ENCODE measurements at regions not wholly inside any gene's neighbourhood (a gene's known extent, or its start where the extent isn't known, plus 50 kb on each side); places are given as distances from the start of the nearest gene placed in this dataset.

GRCh38 chrX:4579480-4579879 is 866.0 kb upstream of the PRKX start:
- H3K27ac ChIP-seq (ENCODE audit: low read depth), result no peak overlapping the region
- no peaks in the 10 kb centered on the region for H4K20me1 ChIP-seq (replicated peaks; ENCODE audit: insufficient read depth)
- H3K36me3 ChIP-seq (ENCODE audit: insufficient read depth), result no peaks in the 10 kb centered on the region
- H3K27ac Mint-ChIP-seq, result no peak overlapping the region
- H3K4me1 ChIP-seq (ENCODE audit: insufficient read depth), result no peaks in the 10 kb centered on the region
- H3K9me2 ChIP-seq (ENCODE audit: insufficient read depth), result no peaks in the 10 kb centered on the region
- H3K4me3 Mint-ChIP-seq, result no peak overlapping the region
- no peak overlapping the region for H3K4me3 ChIP-seq
- H3F3A ChIP-seq (replicated peaks; ENCODE audit: low read depth), result no peaks in the 10 kb centered on the region
- no peak for ATAC-seq
- no peak for DNase-seq (ENCODE audit: low spot score)
- no peak for TF ChIP-seq STAT1 (IDR thresholded peaks at IDR 0.05; ENCODE audit: unreplicated experiment)
- TF ChIP-seq ZNF114 (CRISPR knock-in tag; IDR thresholded peaks at IDR 0.05), result no peak
- no peak for TF ChIP-seq CTCF (conservative IDR thresholded peaks at IDR 0.05; ENCODE audit: low read depth in 2 of 2)
- TF ChIP-seq EZH2phosphoT487 (IDR thresholded peaks at IDR 0.05; ENCODE audit: unreplicated experiment), result no peak
- TF ChIP-seq JUNB (IDR thresholded peaks at IDR 0.05; ENCODE audit: unreplicated experiment), result no peak
- no peak for TF ChIP-seq ETS1 (IDR thresholded peaks at IDR 0.05)
- TF ChIP-seq EZH2 (IDR thresholded peaks at IDR 0.05; ENCODE audit: low read depth, unreplicated experiment), result no peak
- TF ChIP-seq CREB1 (CRISPR knock-in tag; IDR thresholded peaks at IDR 0.05; ENCODE audit: low read depth), result no peak
- no peak for TF ChIP-seq NANOG (IDR thresholded peaks at IDR 0.05; ENCODE audit: borderline replicate concordance)
- H3K4me1 Mint-ChIP-seq, result no peaks in the 10 kb centered on the region
- peaks cover 2% of the 10 kb centered on the region for H3K27me3 Mint-ChIP-seq (ENCODE audit: insufficient read depth, low read depth, poor library complexity)
- no peaks in the 10 kb centered on the region for H3K79me2 ChIP-seq (replicated peaks; ENCODE audit: insufficient read depth)
- no peaks in the 10 kb centered on the region for H3K9me3 Mint-ChIP-seq
- H3K36me3 Mint-ChIP-seq (ENCODE audit: low read depth), result no peaks in the 10 kb centered on the region
- H2AFZ ChIP-seq, result no peak overlapping the region
- H3K4me2 ChIP-seq, result no peak overlapping the region
- no peaks in the 10 kb centered on the region for H3K27me3 ChIP-seq (ENCODE audit: insufficient read depth)

- Mint-ChIP-seq H3K36me3 (ENCODE audit: low read depth) (peaks cover 14% of the 10 kb centered on the region; the same call in 2 of the 3 replicates), H3K27ac (no peak overlapping the region), H3K27me3 (ENCODE audit: insufficient read depth, low read depth, poor library complexity) (no peaks in the 10 kb centered on the region), H3K9me3 (peaks cover 12% of the 10 kb centered on the region; the same call in 2 of the 3 replicates), H3K4me3 (no peak overlapping the region), H3K4me1 (peaks cover 2% of the 10 kb centered on the region; the same call in 2 of the 3 replicates)
- peaks cover 4% of the 10 kb centered on the region; the same call in 1 of the 2 replicates for H3K4me1 ChIP-seq (ENCODE audit: insufficient read depth)
- DNase-seq (ENCODE audit: low spot score), result peak; percentile 1
- no peaks in the 10 kb centered on the region for H3F3A ChIP-seq (replicated peaks; ENCODE audit: low read depth)
- no peak overlapping the region for H3K4me2 ChIP-seq
- no peaks in the 10 kb centered on the region for H3K27me3 ChIP-seq (ENCODE audit: insufficient read depth)
- H4K20me1 ChIP-seq (replicated peaks; ENCODE audit: insufficient read depth), result no peaks in the 10 kb centered on the region
- H3K4me3 ChIP-seq, result no peak overlapping the region
- H3K36me3 ChIP-seq (ENCODE audit: insufficient read depth), result no peaks in the 10 kb centered on the region
- no peaks in the 10 kb centered on the region for H3K9me2 ChIP-seq (ENCODE audit: insufficient read depth)
- H3K79me2 ChIP-seq (replicated peaks; ENCODE audit: insufficient read depth), result no peaks in the 10 kb centered on the region
- no peak overlapping the region for H3K27ac ChIP-seq (ENCODE audit: low read depth)
- peak overlapping the region; percentile 69; the same call in 1 of the 2 replicates for H2AFZ ChIP-seq
- no peak for ATAC-seq
- TF ChIP-seq ZNF331 (CRISPR knock-in tag; IDR thresholded peaks at IDR 0.05; ENCODE audit: low read depth), result no peak
- TF ChIP-seq STAT1 (IDR thresholded peaks at IDR 0.05; ENCODE audit: unreplicated experiment), result no peak
- TF ChIP-seq REST (IDR thresholded peaks at IDR 0.05; ENCODE audit: unreplicated experiment), result no peak
- no peak for TF ChIP-seq ZNF114 (CRISPR knock-in tag; IDR thresholded peaks at IDR 0.05)
- TF ChIP-seq CTCF (conservative IDR thresholded peaks at IDR 0.05; ENCODE audit: low read depth in 2 of 2), result no peak
These were observed 859.2 kb upstream of the PRKX start for GRCh38 chrX:4572691-4573090.
